Peyer's patch (tissue), 4 donors: ENCODE measurements at regions not wholly inside any gene's neighbourhood (a gene's known extent, or its start where the extent isn't known, plus 50 kb on each side); places are given as distances from the start of the nearest gene placed in this dataset.

Experiments used
- DNase-seq, 3 donors: peaks; one replicate each; pipeline ENCODE4 v3.0.0-alpha.2; 2017 to 2019
- H3K27ac ChIP-seq, 4 donors: fragments of 200-600 bp; sonication (generic); one replicate each; pipeline ENCODE4 v1.5.1; 2016 to 2019
- H3K27me3 ChIP-seq, 2 donors: fragments of 200-600 bp; sonication (generic); one replicate each; pipeline ENCODE4 v1.5.1; 2019
- H3K36me3 ChIP-seq, 3 donors: fragments of 200-600 bp; sonication (generic); one replicate each; pipeline ENCODE4 v1.5.1; 2016 to 2019
- H3K4me1 ChIP-seq, 4 donors: fragments of 200-600 bp; sonication (generic); one replicate each; pipeline ENCODE4 v1.5.1; 2016 to 2019
- H3K4me3 ChIP-seq, 4 donors: fragments of 200-600 bp; sonication (generic); 1 replicate in 3 of 4; 2 replicates in 1 of 4; pipeline ENCODE4 v1.5.1; 2016 to 2019; ENCODE audit warnings: mild to moderate bottlenecking in 1 of 4
- H3K9me3 ChIP-seq, 4 donors: fragments of 200-600 bp; sonication (generic); one replicate each; pipeline ENCODE4 v1.5.1; 2016 to 2019; ENCODE audit warnings: mild to moderate bottlenecking in 1 of 4
- CTCF ChIP-seq, 6 experiments: fragments of 450-650 bp in 4 of 6; fragments of 200-600 bp in 2 of 6; sonication (generic) in 1 of 6; IDR thresholded peaks; one replicate each; pipeline ENCODE4 v1.5.1; 2017 to 2019; ENCODE audit warnings: antibody characterized with exemption in 6 of 6, mild to moderate bottlenecking in 3 of 6, moderate library complexity in 1 of 6
- POLR2A ChIP-seq, 2 donors: fragments of 450-650 bp; IDR thresholded peaks; one replicate each; pipeline ENCODE4 v1.5.1; 2017; ENCODE audit warnings: antibody characterized with exemption in 2 of 2, mild to moderate bottlenecking in 2 of 2, moderate library complexity in 2 of 2

GRCh38 chr7:67690700-67691099 lies 694.1 kb downstream of the TYW1 start:
- DNase-seq, result no peak
- H3K36me3 ChIP-seq, result no peaks in the 10 kb centered on the region
- H3K27me3 ChIP-seq, result no peaks in the 10 kb centered on the region
- H3K27ac ChIP-seq, result no peak overlapping the region
- H3K9me3 ChIP-seq, result no peaks in the 10 kb centered on the region
- H3K4me3 ChIP-seq, result no peak overlapping the region
- TF ChIP-seq CTCF (IDR thresholded peaks at IDR 0.05), result no peak
- no peak for TF ChIP-seq POLR2A (IDR thresholded peaks at IDR 0.05)
- H3K4me1 ChIP-seq, result no peaks in the 10 kb centered on the region

GRCh38 chr7:67692425-67692824 lies 695.8 kb downstream of the TYW1 start:
- Histone ChIP-seq H3K4me1 (no peaks in the 10 kb centered on the region), H3K27ac (no peak overlapping the region), H3K9me3 (no peaks in the 10 kb centered on the region), H3K4me3 (no peak overlapping the region), H3K36me3 (no peaks in the 10 kb centered on the region), H3K27me3 (no peaks in the 10 kb centered on the region)
- no peak for TF ChIP-seq POLR2A (IDR thresholded peaks at IDR 0.05)
- no peak for TF ChIP-seq CTCF (IDR thresholded peaks at IDR 0.05)
- no peak for DNase-seq

GRCh38 chr7:67696124-67696523 lies 699.5 kb downstream of the TYW1 start:
- Histone ChIP-seq H3K4me3 (no peak overlapping the region), H3K27me3 (no peaks in the 10 kb centered on the region), H3K4me1 (no peaks in the 10 kb centered on the region), H3K36me3 (no peaks in the 10 kb centered on the region), H3K27ac (no peak overlapping the region), H3K9me3 (no peaks in the 10 kb centered on the region)
- no peak for DNase-seq
- TF ChIP-seq POLR2A (IDR thresholded peaks at IDR 0.05) (no peak), CTCF (IDR thresholded peaks at IDR 0.05) (no peak)

- TF ChIP-seq POLR2A (IDR thresholded peaks at IDR 0.05), result no peak
- no peak for TF ChIP-seq CTCF (IDR thresholded peaks at IDR 0.05)
- H3K4me1 ChIP-seq, result no peaks in the 10 kb centered on the region
- H3K36me3 ChIP-seq, result no peaks in the 10 kb centered on the region
- H3K27ac ChIP-seq, result no peak overlapping the region
- no peak overlapping the region for H3K4me3 ChIP-seq
- DNase-seq, result no peak
- H3K9me3 ChIP-seq, result no peaks in the 10 kb centered on the region
- no peaks in the 10 kb centered on the region for H3K27me3 ChIP-seq
Observed at GRCh38 chr7:67696878-67697277, 700.2 kb downstream of the TYW1 start.

GRCh38 chr7:67698354-67698753 lies 701.7 kb downstream of the TYW1 start:
- Histone ChIP-seq H3K9me3 (no peaks in the 10 kb centered on the region), H3K4me3 (no peak overlapping the region), H3K36me3 (no peaks in the 10 kb centered on the region), H3K27me3 (no peaks in the 10 kb centered on the region), H3K27ac (no peak overlapping the region), H3K4me1 (no peaks in the 10 kb centered on the region)
- no peak for DNase-seq
- TF ChIP-seq CTCF (IDR thresholded peaks at IDR 0.05) (no peak), POLR2A (IDR thresholded peaks at IDR 0.05) (no peak)

- no peak for DNase-seq
- Histone ChIP-seq H3K4me3 (no peak overlapping the region), H3K27ac (no peak overlapping the region), H3K4me1 (no peaks in the 10 kb centered on the region), H3K36me3 (no peaks in the 10 kb centered on the region), H3K9me3 (no peaks in the 10 kb centered on the region), H3K27me3 (no peaks in the 10 kb centered on the region)
- TF ChIP-seq POLR2A (IDR thresholded peaks at IDR 0.05) (no peak), CTCF (IDR thresholded peaks at IDR 0.05) (no peak)
Observed at GRCh38 chr7:67705850-67706249, 709.2 kb downstream of the TYW1 start.
